Activated B cell treated with CpG ODN at 0.5 μM for 24 hours (primary cell): ENCODE measurements at regions not wholly inside any gene's neighbourhood (a gene's known extent, or its start where the extent isn't known, plus 50 kb on each side); places are given as distances from the start of the nearest gene placed in this dataset.

Experiments used
- ATAC-seq: fragments of 200-7000 bp; cut with Tn5 transposase; one replicate; pipeline ENCODE4 v1.10.0; 2021; ENCODE audit warnings: low read depth, mild to moderate bottlenecking, moderate library complexity
- CTCF ChIA-PET: fragments of 350-600 bp; sonication (Branson Sonifier 250); formaldehyde crosslinking; loops from one replicate; lab custom pipeline; 2021; ENCODE audit warnings: antibody characterized with exemption; lab: Charles Lee
- POLR2A ChIA-PET: fragments of 350-600 bp; sonication (Branson Sonifier 250); formaldehyde crosslinking; loops from one replicate; lab custom pipeline; 2021; ENCODE audit warnings: antibody characterized with exemption; lab: Charles Lee
- DNase-seq: peaks from one replicate; pipeline ENCODE4 v3.0.0; 2022
- H3K27ac Mint-ChIP-seq: one replicate; pipeline ENCODE4 v1.8.0; 2020; ENCODE audit warnings: mixed read lengths
- H3K27me3 Mint-ChIP-seq: one replicate; pipeline ENCODE4 v1.8.0; 2021; ENCODE audit warnings: mixed read lengths
- H3K36me3 Mint-ChIP-seq: one replicate; pipeline ENCODE4 v1.8.0; 2021; ENCODE audit warnings: low read depth, mixed read lengths
- H3K4me1 Mint-ChIP-seq: one replicate; pipeline ENCODE4 v1.8.0; 2021; ENCODE audit warnings: mixed read lengths
- H3K4me3 Mint-ChIP-seq: one replicate; pipeline ENCODE4 v1.8.0; 2020; ENCODE audit warnings: mild to moderate bottlenecking, mixed read lengths
- H3K9me3 Mint-ChIP-seq: one replicate; pipeline ENCODE4 v1.8.0; 2020; ENCODE audit warnings: mixed read lengths
- CTCF ChIP-seq: fragments of 200-600 bp; IDR thresholded peaks from one replicate; pipeline ENCODE4 v1.8.0; 2022; ENCODE audit warnings: antibody characterized with exemption, mild to moderate bottlenecking
- intact Hi-C: fragments of 100-400 bp; cut with micrococcal nuclease; formaldehyde crosslinking; loops from one replicate; pipeline ENCODE4 v1.15.1; 2024

DNA sequence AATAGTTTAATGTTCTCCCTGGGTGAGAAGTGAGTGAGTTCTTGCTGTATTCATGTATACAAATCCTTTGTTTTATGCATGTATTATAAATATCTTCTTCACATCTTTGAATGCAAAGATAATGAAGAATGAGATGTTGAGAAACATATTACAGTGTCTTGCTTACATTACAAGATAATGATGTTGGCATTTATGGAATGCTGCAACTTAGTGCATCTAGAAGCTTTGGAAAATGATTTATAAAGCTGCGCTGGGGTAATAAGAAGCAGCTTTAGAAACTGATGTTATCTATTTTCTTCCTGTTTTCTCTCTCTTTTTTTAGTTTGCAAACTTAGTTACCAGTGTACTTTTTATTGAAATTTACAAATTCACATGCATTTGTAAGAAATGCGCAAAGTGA, 673.4 kb downstream of the KCTD16 start:
- ATAC-seq (no peak), DNase-seq (no peak)
- no peaks in the 10 kb centered on the region for H3K27me3 Mint-ChIP-seq
- TF ChIP-seq CTCF: no peak
- no peaks in the 10 kb centered on the region for H3K36me3 Mint-ChIP-seq
- ChIA-PET CTCF (no interaction called here), POLR2A (no interaction called here)
- no peak overlapping the region for H3K4me3 Mint-ChIP-seq
- H3K9me3 Mint-ChIP-seq: no peaks in the 10 kb centered on the region
- no peak overlapping the region for H3K27ac Mint-ChIP-seq
- intact Hi-C loops: no loop called here
- no peaks in the 10 kb centered on the region for H3K4me1 Mint-ChIP-seq

DNA sequence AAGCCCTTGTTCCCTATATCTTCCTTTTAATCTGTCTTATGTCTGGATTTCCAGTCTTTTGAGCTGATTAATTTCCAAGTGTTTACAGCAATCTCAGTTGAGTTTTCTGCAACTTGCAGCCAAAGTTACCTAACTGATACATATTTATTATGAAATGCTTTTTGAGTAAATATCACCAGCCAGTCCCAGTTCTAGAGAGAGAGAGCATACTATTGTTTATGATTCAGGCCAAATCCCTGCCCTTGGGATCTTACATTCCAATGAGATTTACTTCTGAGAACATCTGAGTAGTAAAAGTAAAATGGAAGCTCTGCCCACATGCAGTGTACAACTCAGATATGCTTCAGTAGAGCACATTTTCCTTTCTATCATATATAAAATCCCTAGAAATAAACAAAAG, 661.7 kb downstream of the KCTD16 start:
- no peaks in the 10 kb centered on the region for H3K36me3 Mint-ChIP-seq
- H3K4me1 Mint-ChIP-seq: no peaks in the 10 kb centered on the region
- ATAC-seq: no peak
- ChIA-PET POLR2A (no interaction called here), CTCF (no interaction called here)
- intact Hi-C loops: no loop called here
- H3K27me3 Mint-ChIP-seq: no peaks in the 10 kb centered on the region
- TF ChIP-seq CTCF: no peak
- no peak for DNase-seq
- no peak overlapping the region for H3K4me3 Mint-ChIP-seq
- H3K9me3 Mint-ChIP-seq: no peaks in the 10 kb centered on the region
- no peak overlapping the region for H3K27ac Mint-ChIP-seq

DNA sequence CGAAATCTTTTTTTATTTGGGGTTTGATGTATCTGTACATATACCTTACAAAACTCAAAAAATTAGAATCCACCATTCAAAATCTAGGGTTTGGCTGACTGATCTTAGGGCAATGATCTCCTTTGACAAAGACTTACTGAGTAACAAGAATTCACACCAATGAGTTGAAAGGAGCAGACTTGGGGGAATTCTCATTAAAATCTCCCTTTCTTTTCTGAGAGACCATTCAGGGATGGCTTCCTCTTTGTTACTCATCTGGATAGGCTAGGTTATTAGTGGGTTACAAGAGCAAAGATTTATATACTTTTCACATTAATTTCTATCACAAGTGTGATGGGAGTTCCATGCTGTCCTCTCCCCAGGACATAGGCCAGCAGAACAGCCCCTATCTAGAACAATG, 661.0 kb downstream of the KCTD16 start:
- ChIA-PET CTCF (no interaction called here), POLR2A (no interaction called here)
- intact Hi-C loops: no loop called here
- H3K4me1 Mint-ChIP-seq: no peaks in the 10 kb centered on the region
- no peaks in the 10 kb centered on the region for H3K27me3 Mint-ChIP-seq
- ATAC-seq: no peak
- H3K4me3 Mint-ChIP-seq: no peak overlapping the region
- H3K27ac Mint-ChIP-seq: no peak overlapping the region
- no peak for DNase-seq
- no peaks in the 10 kb centered on the region for H3K9me3 Mint-ChIP-seq
- no peaks in the 10 kb centered on the region for H3K36me3 Mint-ChIP-seq
- TF ChIP-seq CTCF: no peak

DNA sequence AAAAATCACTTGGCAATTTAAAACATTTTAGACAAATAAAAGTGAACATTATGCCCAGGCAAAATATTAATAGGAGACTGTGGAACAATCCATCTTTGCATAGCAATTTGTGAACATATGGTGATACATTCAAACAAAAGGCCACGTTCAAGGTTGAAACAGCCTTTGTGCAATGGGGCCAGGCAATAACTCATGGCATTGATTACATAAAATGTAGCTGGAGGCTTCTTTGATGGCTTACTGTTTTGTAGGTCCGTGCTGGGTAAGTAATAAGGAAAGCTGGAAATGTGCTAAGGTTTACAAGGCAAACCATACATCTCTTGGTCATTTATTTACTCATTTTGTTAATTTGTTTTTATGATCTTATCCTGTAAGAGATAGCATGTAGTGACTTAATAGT, 651.8 kb downstream of the KCTD16 start:
- Mint-ChIP-seq H3K4me1 (no peaks in the 10 kb centered on the region), H3K9me3 (no peaks in the 10 kb centered on the region), H3K27me3 (no peaks in the 10 kb centered on the region), H3K36me3 (no peaks in the 10 kb centered on the region), H3K27ac (no peak overlapping the region), H3K4me3 (no peak overlapping the region)
- no peak for TF ChIP-seq CTCF
- ATAC-seq (no peak), DNase-seq (no peak)
- ChIA-PET POLR2A (no interaction called here), CTCF (no interaction called here)
- intact Hi-C loops: no loop called here

GRCh38 chr5:144820278-144820677, 649.6 kb downstream of the KCTD16 start:
- TF ChIP-seq CTCF: no peak
- H3K9me3 Mint-ChIP-seq: peaks cover 2% of the 10 kb centered on the region
- H3K27ac Mint-ChIP-seq: no peak overlapping the region
- ATAC-seq (no peak), DNase-seq (no peak)
- CTCF ChIA-PET: no interaction called here
- H3K4me3 Mint-ChIP-seq: no peak overlapping the region
- no peaks in the 10 kb centered on the region for H3K36me3 Mint-ChIP-seq
- H3K27me3 Mint-ChIP-seq: no peaks in the 10 kb centered on the region
- intact Hi-C loops: no loop called here
- H3K4me1 Mint-ChIP-seq: no peaks in the 10 kb centered on the region
- POLR2A ChIA-PET: no interaction called here
